Brain microvascular endothelial cell (primary cell): ENCODE measurements at regions not wholly inside any gene's neighbourhood (a gene's known extent, or its start where the extent isn't known, plus 50 kb on each side); places are given as distances from the start of the nearest gene placed in this dataset.

ENCODE experiments used
- DNase-seq: peaks from one replicate; pipeline ENCODE4 v3.0.0-alpha.2; 2020
- H3K27ac ChIP-seq: fragments of 250-450 bp; sonication (Bioruptor Pico); 2 replicates; pipeline ENCODE4 v1.5.1; 2020; ENCODE audit warnings: mild to moderate bottlenecking, moderate library complexity
- H3K27me3 ChIP-seq: fragments of 250-450 bp; sonication (Bioruptor Pico); replicated peaks from 2 replicates; pipeline ENCODE4 v1.5.1; 2020; ENCODE audit warnings: mild to moderate bottlenecking
- H3K36me3 ChIP-seq: fragments of 250-450 bp; sonication (Bioruptor Pico); replicated peaks from 2 replicates; pipeline ENCODE4 v1.5.1; 2020; ENCODE audit warnings: mild to moderate bottlenecking
- H3K4me3 ChIP-seq: 2 replicates; pipeline ENCODE4 v1.5.1; 2011; ENCODE audit warnings: low read depth, mild to moderate bottlenecking, control low read depth, low read length, moderate library complexity
- CTCF ChIP-seq: IDR thresholded peaks from 2 replicates; pipeline ENCODE4 v1.5.1; 2011; ENCODE audit warnings: low read depth, mild to moderate bottlenecking, moderate library complexity, low read length, control low read depth, inconsistent platforms; ENCODE audit errors: missing control alignments
- in situ Hi-C: cut with HindIII; loops from 2 replicates; pipeline ENCODE4 v1.10.0; 2017; ENCODE audit warnings: low sequenced_read_pairs, low pct_ligation_motif_present

GRCh38 chr15:62727501-62727900 is 315.0 kb upstream of the TPM1 start:
- in situ Hi-C loops: no loop called here

GRCh38 chr15:62730825-62731224 is 311.7 kb upstream of the TPM1 start:
- no peak for DNase-seq
- in situ Hi-C loops: no loop called here
- TF ChIP-seq CTCF: no peak
- Histone ChIP-seq H3K27ac (no peak overlapping the region), H3K27me3 (no peaks in the 10 kb centered on the region), H3K4me3 (no peak overlapping the region), H3K36me3 (no peaks in the 10 kb centered on the region)

More at GRCh38 chr15:62727501-62727900, 315.0 kb upstream of the TPM1 start:
- no peak for DNase-seq
- H3K4me3 ChIP-seq: no peak overlapping the region
- H3K27me3 ChIP-seq: no peaks in the 10 kb centered on the region
- H3K36me3 ChIP-seq: no peaks in the 10 kb centered on the region
- no peak for TF ChIP-seq CTCF
- no peak overlapping the region for H3K27ac ChIP-seq

GRCh38 chr15:62732078-62732477 is 310.5 kb upstream of the TPM1 start:
- DNase-seq: no peak
- H3K27ac ChIP-seq: no peak overlapping the region
- H3K27me3 ChIP-seq: no peaks in the 10 kb centered on the region
- in situ Hi-C loops: no loop called here
- no peak overlapping the region for H3K4me3 ChIP-seq
- TF ChIP-seq CTCF: no peak
- no peaks in the 10 kb centered on the region for H3K36me3 ChIP-seq

GRCh38 chr15:62734706-62735105 is 307.8 kb upstream of the TPM1 start:
- DNase-seq: no peak
- no peak for TF ChIP-seq CTCF
- in situ Hi-C loops: no loop called here
- no peaks in the 10 kb centered on the region for H3K36me3 ChIP-seq
- no peak overlapping the region for H3K4me3 ChIP-seq
- H3K27ac ChIP-seq: no peak overlapping the region
- no peaks in the 10 kb centered on the region for H3K27me3 ChIP-seq

- no peak for TF ChIP-seq CTCF
- Histone ChIP-seq H3K4me3 (no peak overlapping the region), H3K27ac (no peak overlapping the region), H3K36me3 (no peaks in the 10 kb centered on the region), H3K27me3 (no peaks in the 10 kb centered on the region)
- in situ Hi-C loops: no loop called here
- DNase-seq: no peak
Observed at GRCh38 chr15:62736756-62737155, 305.8 kb upstream of the TPM1 start.

GRCh38 chr15:62737551-62737950 is 305.0 kb upstream of the TPM1 start:
- in situ Hi-C loops: no loop called here
- no peak for DNase-seq
- H3K27ac ChIP-seq: no peak overlapping the region
- no peaks in the 10 kb centered on the region for H3K36me3 ChIP-seq
- TF ChIP-seq CTCF: no peak
- H3K27me3 ChIP-seq: no peaks in the 10 kb centered on the region
- no peak overlapping the region for H3K4me3 ChIP-seq
